ENCODE measurements at regions not wholly inside any gene's neighbourhood (a gene's known extent, or its start where the extent isn't known, plus 50 kb on each side); places are given as distances from the start of the nearest gene placed in this dataset.

DNA sequence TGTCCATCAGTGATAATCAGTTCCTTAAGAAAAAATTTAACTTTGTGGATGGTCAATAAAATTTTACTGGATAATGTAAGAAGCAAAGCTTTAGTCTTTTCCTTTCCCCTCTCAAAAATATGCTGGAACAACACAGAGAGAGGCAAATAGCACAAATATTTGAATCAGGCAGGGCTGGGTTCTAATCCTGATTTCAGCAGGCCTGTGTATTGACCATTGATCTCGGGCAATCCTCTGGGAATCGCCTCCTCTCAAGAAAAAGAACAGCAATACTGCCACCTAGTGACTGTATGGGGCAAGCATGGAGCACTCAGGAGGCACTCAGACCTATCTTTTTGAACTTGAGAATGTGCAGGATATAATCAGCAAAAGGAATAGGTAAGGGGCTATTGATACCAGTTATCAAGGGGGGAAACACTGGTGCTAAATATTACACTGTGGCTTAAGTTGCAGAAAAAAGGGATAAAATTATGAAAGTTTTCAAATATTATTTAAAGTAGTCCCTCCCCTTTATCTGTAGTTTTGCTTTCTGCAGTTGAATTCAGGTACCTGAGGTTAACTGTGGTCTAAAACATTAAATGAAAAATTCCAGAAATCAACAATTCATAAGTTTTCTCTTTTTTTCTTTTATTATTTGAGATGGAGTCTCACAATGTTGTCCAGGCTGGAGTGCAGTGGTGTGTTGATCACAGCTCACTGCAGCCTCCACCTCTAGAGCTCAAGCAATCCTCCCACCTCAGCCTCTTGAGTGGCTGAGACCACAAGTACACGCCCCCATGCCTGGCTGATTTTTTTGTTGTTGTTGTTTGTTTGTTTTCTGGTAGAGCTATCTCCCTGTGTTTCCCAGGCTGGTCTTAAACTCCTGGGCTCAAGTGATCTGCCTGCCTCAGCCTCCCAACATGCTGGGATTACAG, 91.8 kb upstream of the NHSL1 start:
- H3K4me1 Mint-ChIP-seq, result peaks cover 14 to 22% (median 19%) of the 10 kb centered on the region in 4 donors
- Histone ChIP-seq H3K36me3 (ENCODE audit: insufficient read depth, low read length) (no peaks in the 10 kb centered on the region), H3K27ac (ENCODE audit: low read depth, low read length) (no peak overlapping the region), H3K4me3 (ENCODE audit: low read length in 2 of 2) (no peak overlapping the region), H3K4me1 (ENCODE audit: insufficient read depth, low read length) (peaks cover 16% of the 10 kb centered on the region), H3K9me3 (ENCODE audit: control insufficient read depth in 1 of 2, low read length in 2 of 2) (no peaks in the 10 kb centered on the region), H3K27me3 (ENCODE audit: insufficient read depth, low read length) (no peaks in the 10 kb centered on the region)
- no peaks in the 10 kb centered on the region for H3K36me3 Mint-ChIP-seq
- peaks cover 0 to 5% of the 10 kb centered on the region in 2 donors for H3K27me3 Mint-ChIP-seq
- intact Hi-C loops (cut with micrococcal nuclease), result loop anchor here (1.0 to 5.0 kb wide), 4 partner anchors 101 to 475 kb away; partner anchors contain the start of gene ABRACL
- DNase-seq, result peak in 4 of 5 donors; percentile 24 to 38 (median 26)
- ChIA-PET POLR2A (ENCODE audit: partially characterized antibody) (no interaction called here), CTCF (ENCODE audit: partially characterized antibody) (interaction anchor here (0.6 to 10.1 kb wide), 16 partner anchors 10 to 774 kb away, joined by 3 to 114 read pairs (median 4); no protein-coding TSS in a partner anchor)
- no peak overlapping the region for H3K27ac Mint-ChIP-seq
- H3K4me3 Mint-ChIP-seq, result no peak overlapping the region
- no peaks in the 10 kb centered on the region for H3K9me3 Mint-ChIP-seq

DNA sequence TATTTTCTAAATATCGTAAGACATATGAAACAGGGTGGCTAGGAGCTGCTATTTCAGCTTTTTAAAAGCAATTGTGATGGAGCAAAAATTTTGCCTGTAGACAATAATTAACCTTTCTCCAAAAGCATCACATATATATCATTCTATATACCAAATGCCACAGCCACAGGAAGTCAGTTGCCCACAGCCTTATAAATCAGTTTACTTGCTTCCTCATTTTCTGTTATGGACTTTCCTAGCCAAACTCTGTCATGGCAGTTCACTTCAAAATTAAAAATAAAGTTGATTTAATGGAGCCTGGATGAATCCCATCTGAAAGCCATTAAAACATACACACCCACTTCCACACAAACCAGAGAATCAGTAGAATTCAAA, 93.4 kb upstream of the NHSL1 start:
- ChIA-PET POLR2A (ENCODE audit: partially characterized antibody) (no interaction called here), CTCF (ENCODE audit: partially characterized antibody) (interaction anchor here (1.3 to 10.1 kb wide), 6 partner anchors 11 to 476 kb away, joined by 3 to 114 read pairs (median 12); no protein-coding TSS in a partner anchor)
- DNase-seq, result no peak
- peaks cover 0 to 5% of the 10 kb centered on the region in 2 donors for H3K27me3 Mint-ChIP-seq
- intact Hi-C loops (cut with micrococcal nuclease), result loop anchor here (5.0 kb wide), 2 partner anchors 100 to 435 kb away; partner anchors contain the start of gene ABRACL
- Histone ChIP-seq H3K27me3 (ENCODE audit: insufficient read depth, low read length) (no peaks in the 10 kb centered on the region), H3K36me3 (ENCODE audit: insufficient read depth, low read length) (no peaks in the 10 kb centered on the region), H3K9me3 (ENCODE audit: control insufficient read depth in 1 of 2, low read length in 2 of 2) (no peaks in the 10 kb centered on the region), H3K4me3 (ENCODE audit: low read length in 2 of 2) (no peak overlapping the region), H3K4me1 (ENCODE audit: insufficient read depth, low read length) (peaks cover 16% of the 10 kb centered on the region), H3K27ac (ENCODE audit: low read depth, low read length) (no peak overlapping the region)
- peaks cover 14 to 22% (median 19%) of the 10 kb centered on the region in 4 donors for H3K4me1 Mint-ChIP-seq
- H3K36me3 Mint-ChIP-seq, result no peaks in the 10 kb centered on the region
- peak overlapping the region in 3 of 7 donors; percentile 25 to 81 (median 58) for H3K27ac Mint-ChIP-seq
- H3K4me3 Mint-ChIP-seq, result peak overlapping the region; percentile 45 to 79 (median 70)
- H3K9me3 Mint-ChIP-seq, result no peaks in the 10 kb centered on the region

DNA sequence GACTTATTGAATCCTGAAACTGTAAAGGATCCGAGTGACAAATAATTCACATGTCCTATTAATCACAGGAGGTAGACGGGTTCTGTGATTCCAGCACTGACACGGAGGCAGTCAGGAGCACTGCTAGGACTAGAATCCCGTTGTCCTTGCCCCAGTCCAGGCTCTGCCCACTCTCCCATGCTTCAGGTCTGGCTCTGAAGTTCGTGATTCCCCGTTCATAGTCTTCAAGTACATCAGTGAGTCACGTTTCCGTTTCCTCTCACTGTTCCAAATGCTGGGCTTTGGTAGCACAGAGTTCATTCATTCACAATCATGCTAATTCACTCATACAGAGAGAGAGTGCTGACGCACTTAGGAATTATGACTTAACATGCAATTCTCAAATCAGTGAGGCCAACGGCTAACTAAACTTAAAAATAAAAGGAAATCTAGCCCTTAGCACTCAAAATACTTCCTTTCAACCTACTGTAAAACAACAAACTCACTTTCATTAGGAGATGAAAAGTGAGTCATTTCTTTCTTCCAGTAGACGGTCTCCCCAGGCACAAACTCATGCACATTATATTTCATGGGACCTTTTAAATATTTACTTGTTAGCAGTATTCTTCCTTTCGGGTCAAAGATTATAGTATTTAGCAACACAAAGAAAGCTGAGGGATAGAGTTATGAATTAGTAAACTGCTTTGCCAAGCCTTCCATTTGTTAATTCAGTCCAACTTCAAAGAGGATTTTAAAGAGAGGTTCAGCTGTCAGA, 94.0 kb upstream of the NHSL1 start:
- H3K4me1 Mint-ChIP-seq, result peaks cover 14 to 22% (median 19%) of the 10 kb centered on the region in 4 donors
- H3K27ac Mint-ChIP-seq, result peak overlapping the region in 5 of 7 donors; percentile 21 to 81 (median 25)
- ChIA-PET CTCF (ENCODE audit: partially characterized antibody) (interaction anchor here (0.9 to 10.1 kb wide), 4 partner anchors 166 to 173 kb away, joined by 3 to 114 read pairs (median 3); no protein-coding TSS in a partner anchor), POLR2A (ENCODE audit: partially characterized antibody) (interaction anchor here (0.5 kb wide), 1 partner anchor 185 kb away, joined by 3 read pairs; no protein-coding TSS in a partner anchor)
- peaks cover 0 to 5% of the 10 kb centered on the region in 2 donors for H3K27me3 Mint-ChIP-seq
- Histone ChIP-seq H3K4me1 (ENCODE audit: insufficient read depth, low read length) (peaks cover 16% of the 10 kb centered on the region), H3K4me3 (ENCODE audit: low read length in 2 of 2) (no peak overlapping the region), H3K36me3 (ENCODE audit: insufficient read depth, low read length) (no peaks in the 10 kb centered on the region), H3K27me3 (ENCODE audit: insufficient read depth, low read length) (no peaks in the 10 kb centered on the region), H3K27ac (ENCODE audit: low read depth, low read length) (no peak overlapping the region), H3K9me3 (ENCODE audit: control insufficient read depth in 1 of 2, low read length in 2 of 2) (no peaks in the 10 kb centered on the region)
- no peaks in the 10 kb centered on the region for H3K9me3 Mint-ChIP-seq
- no peaks in the 10 kb centered on the region for H3K36me3 Mint-ChIP-seq
- DNase-seq, result peak; percentile 13 to 72 (median 28)
- peak overlapping the region; percentile 45 to 79 (median 70) for H3K4me3 Mint-ChIP-seq
- intact Hi-C loops (cut with micrococcal nuclease), result loop anchor here (5.0 kb wide), 2 partner anchors 99 to 434 kb away; partner anchors contain the start of gene ABRACL

GRCh38 chr6:138593909-138594757, 94.8 kb upstream of the NHSL1 start:
- intact Hi-C loops (cut with micrococcal nuclease), result loop anchor here (5.0 kb wide), 2 partner anchors 98 to 433 kb away; partner anchors contain the start of gene ABRACL
- peaks cover 0 to 5% of the 10 kb centered on the region in 2 donors for H3K27me3 Mint-ChIP-seq
- Histone ChIP-seq H3K4me3 (ENCODE audit: low read length in 2 of 2) (no peak overlapping the region), H3K9me3 (ENCODE audit: control insufficient read depth in 1 of 2, low read length in 2 of 2) (no peaks in the 10 kb centered on the region), H3K27me3 (ENCODE audit: insufficient read depth, low read length) (no peaks in the 10 kb centered on the region), H3K4me1 (ENCODE audit: insufficient read depth, low read length) (peaks cover 16% of the 10 kb centered on the region), H3K36me3 (ENCODE audit: insufficient read depth, low read length) (no peaks in the 10 kb centered on the region), H3K27ac (ENCODE audit: low read depth, low read length) (no peak overlapping the region)
- no peaks in the 10 kb centered on the region for H3K9me3 Mint-ChIP-seq
- POLR2A ChIA-PET (ENCODE audit: partially characterized antibody), result interaction anchor here (0.5 kb wide), 1 partner anchor 184 kb away, joined by 3 read pairs; no protein-coding TSS in a partner anchor
- CTCF ChIA-PET (ENCODE audit: partially characterized antibody), result interaction anchor here (0.8 to 1.8 kb wide), 4 partner anchors 18 to 172 kb away, joined by 3 read pairs; no protein-coding TSS in a partner anchor
- peak overlapping the region in 1 of 7 donors; percentile 56 for H3K27ac Mint-ChIP-seq
- no peak for DNase-seq
- no peak overlapping the region for H3K4me3 Mint-ChIP-seq
- H3K4me1 Mint-ChIP-seq, result peaks cover 11 to 20% (median 15%) of the 10 kb centered on the region in 4 donors
- H3K36me3 Mint-ChIP-seq, result no peaks in the 10 kb centered on the region

DNA sequence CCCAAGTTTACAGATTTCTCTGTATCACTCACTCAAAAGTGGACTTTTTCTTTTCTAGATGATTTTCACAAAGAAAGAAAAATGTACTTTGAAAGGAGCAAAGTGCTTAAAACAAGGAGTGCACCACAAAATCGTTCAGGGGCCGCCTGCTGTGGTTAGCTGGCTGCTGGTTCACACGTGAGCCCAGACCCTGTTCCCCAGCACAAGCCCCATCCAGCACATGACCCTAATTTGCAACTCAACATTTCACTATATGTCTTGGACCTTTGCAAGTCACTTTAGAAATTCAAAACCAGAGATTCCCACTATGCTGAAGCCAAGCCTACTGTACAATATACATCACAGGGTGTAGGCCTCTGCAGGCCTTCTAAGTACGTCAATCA, 95.5 kb upstream of the NHSL1 start:
- intact Hi-C loops (cut with micrococcal nuclease), result loop anchor here (5.0 kb wide), 2 partner anchors 98 to 433 kb away; partner anchors contain the start of gene ABRACL
- Mint-ChIP-seq H3K9me3 (no peaks in the 10 kb centered on the region), H3K4me3 (no peak overlapping the region), H3K27ac (no peak overlapping the region), H3K27me3 (peaks cover 0 to 5% of the 10 kb centered on the region in 2 donors), H3K4me1 (peaks cover 11 to 20% (median 15%) of the 10 kb centered on the region in 4 donors), H3K36me3 (no peaks in the 10 kb centered on the region)
- Histone ChIP-seq H3K36me3 (ENCODE audit: insufficient read depth, low read length) (no peaks in the 10 kb centered on the region), H3K4me3 (ENCODE audit: low read length in 2 of 2) (no peak overlapping the region), H3K27me3 (ENCODE audit: insufficient read depth, low read length) (no peaks in the 10 kb centered on the region), H3K27ac (ENCODE audit: low read depth, low read length) (no peak overlapping the region), H3K4me1 (ENCODE audit: insufficient read depth, low read length) (peaks cover 16% of the 10 kb centered on the region), H3K9me3 (ENCODE audit: control insufficient read depth in 1 of 2, low read length in 2 of 2) (no peaks in the 10 kb centered on the region)
- ChIA-PET CTCF (ENCODE audit: partially characterized antibody) (interaction anchor here (0.8 to 1.8 kb wide), 3 partner anchors 19 to 169 kb away, joined by 3 read pairs; no protein-coding TSS in a partner anchor), POLR2A (ENCODE audit: partially characterized antibody) (no interaction called here)
- no peak for DNase-seq

- DNase-seq, result no peak
- Histone ChIP-seq H3K4me1 (ENCODE audit: insufficient read depth, low read length) (peaks cover 13% of the 10 kb centered on the region), H3K36me3 (ENCODE audit: insufficient read depth, low read length) (no peaks in the 10 kb centered on the region), H3K27me3 (ENCODE audit: insufficient read depth, low read length) (no peaks in the 10 kb centered on the region), H3K27ac (ENCODE audit: low read depth, low read length) (no peak overlapping the region), H3K9me3 (ENCODE audit: control insufficient read depth in 1 of 2, low read length in 2 of 2) (no peaks in the 10 kb centered on the region), H3K4me3 (ENCODE audit: low read length in 2 of 2) (no peak overlapping the region)
- Mint-ChIP-seq H3K4me1 (peaks cover 11 to 17% (median 13%) of the 10 kb centered on the region in 4 donors), H3K27me3 (peaks cover 0 to 4% of the 10 kb centered on the region in 2 donors), H3K36me3 (no peaks in the 10 kb centered on the region), H3K27ac (no peak overlapping the region), H3K9me3 (no peaks in the 10 kb centered on the region), H3K4me3 (no peak overlapping the region)
- intact Hi-C loops (cut with micrococcal nuclease), result no loop called here
- POLR2A ChIA-PET (ENCODE audit: partially characterized antibody), result no interaction called here
- CTCF ChIA-PET (ENCODE audit: partially characterized antibody), result no interaction called here
Measured at GRCh38 chr6:138596126-138596525, 96.8 kb upstream of the NHSL1 start.
